ENCODE measurements at regions not wholly inside any gene's neighbourhood (a gene's known extent, or its start where the extent isn't known, plus 50 kb on each side); places are given as distances from the start of the nearest gene placed in this dataset.

DNA sequence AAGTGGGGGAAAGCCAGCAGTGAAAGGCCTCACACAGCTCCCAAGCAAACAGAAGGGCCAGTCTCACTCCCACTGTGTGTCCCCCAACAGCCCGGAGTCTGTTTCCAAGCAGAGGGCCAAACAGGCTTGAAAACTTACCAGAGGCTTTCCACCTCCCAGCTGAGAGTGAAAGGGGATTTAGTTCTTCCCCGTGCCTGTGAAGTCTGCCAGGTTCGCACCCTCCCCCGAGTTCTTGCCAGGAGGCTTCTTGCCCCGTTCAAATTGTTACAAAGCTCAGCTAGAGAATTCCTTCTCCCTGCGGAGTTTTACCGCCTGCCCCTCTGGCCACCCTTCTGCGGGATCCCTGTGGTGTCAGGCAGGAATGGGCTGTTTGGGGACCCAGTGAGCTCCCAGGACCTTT is 68.0 kb upstream of the WNT7A start:
- in situ Hi-C loops (cut with HindIII; ENCODE audit: low pct_unique_long_range_greater_than_20kb, low sequenced_read_pairs): no loop called here
- no peak for TF ChIP-seq JUND (IDR thresholded peaks at IDR 0.05; ENCODE audit: low read depth)
- no peak for DNase-seq (ENCODE audit: low read depth in 1 of 2, low spot score in 1 of 2)

DNA sequence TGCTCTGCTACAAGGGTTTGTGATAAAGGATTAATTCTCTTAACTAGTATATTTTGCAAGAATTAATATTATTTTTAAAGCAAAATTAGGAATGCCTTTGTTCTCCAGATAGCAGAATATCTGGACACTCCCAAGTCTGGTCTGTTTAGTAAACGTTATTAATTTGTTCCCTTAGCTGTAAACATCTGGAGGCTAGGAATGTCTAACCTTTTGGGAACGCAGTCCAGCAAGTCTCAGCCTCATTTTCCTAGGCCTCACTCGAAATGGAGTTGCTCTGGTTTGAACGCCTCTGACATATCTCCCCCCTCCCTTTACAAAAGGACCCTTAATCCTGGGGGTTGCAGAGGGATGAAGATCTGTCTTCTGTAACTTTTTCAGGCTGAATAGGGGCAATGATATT is 59.3 kb upstream of the WNT7A start:
- no peak for TF ChIP-seq JUND (IDR thresholded peaks at IDR 0.05; ENCODE audit: low read depth)
- in situ Hi-C loops (cut with HindIII; ENCODE audit: low pct_unique_long_range_greater_than_20kb, low sequenced_read_pairs): no loop called here
- no peak for DNase-seq (ENCODE audit: low read depth in 1 of 2, low spot score in 1 of 2)

GRCh38 chr3:13937131-13937530 is 57.3 kb upstream of the WNT7A start:
- DNase-seq (ENCODE audit: low read depth in 1 of 2, low spot score in 1 of 2): no peak
- TF ChIP-seq JUND (IDR thresholded peaks at IDR 0.05; ENCODE audit: low read depth): no peak
- in situ Hi-C loops (cut with HindIII; ENCODE audit: low pct_unique_long_range_greater_than_20kb, low sequenced_read_pairs): no loop called here

DNA sequence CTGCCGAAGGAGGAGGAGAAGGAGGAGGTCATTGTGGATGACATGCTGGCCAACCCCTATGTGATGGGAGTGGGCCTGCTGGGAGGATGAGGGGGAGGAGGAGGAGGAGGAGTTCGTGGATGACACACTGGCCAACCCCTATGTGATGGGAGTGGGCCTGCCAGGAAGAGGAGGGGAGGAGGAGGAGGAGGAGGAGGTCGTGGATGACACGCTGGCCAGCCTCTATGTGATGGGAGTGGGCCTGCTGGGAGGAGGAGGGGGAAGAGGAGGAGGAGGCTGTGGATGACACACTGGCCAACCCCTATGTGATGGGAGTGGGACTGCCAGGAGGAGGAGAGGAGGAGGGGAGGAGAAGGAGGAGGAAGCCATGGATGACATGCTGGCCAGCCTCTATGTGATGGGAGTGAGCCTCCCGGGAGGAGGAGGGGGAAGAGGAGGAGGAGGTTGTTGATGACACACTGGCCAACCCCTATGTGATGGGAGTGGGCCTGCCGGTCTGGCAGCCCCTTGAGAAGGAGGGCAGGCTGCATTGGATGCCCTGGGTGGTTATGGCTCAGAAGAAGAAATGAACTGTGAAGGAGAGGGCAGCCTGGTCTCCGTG is 55.7 kb upstream of the WNT7A start:
- no peak for DNase-seq (ENCODE audit: low read depth in 1 of 2, low spot score in 1 of 2)
- in situ Hi-C loops (cut with HindIII; ENCODE audit: low pct_unique_long_range_greater_than_20kb, low sequenced_read_pairs): no loop called here
- no peak for TF ChIP-seq JUND (IDR thresholded peaks at IDR 0.05; ENCODE audit: low read depth)

GRCh38 chr3:13934813-13935212 is 54.9 kb upstream of the WNT7A start:
- in situ Hi-C loops (cut with HindIII; ENCODE audit: low pct_unique_long_range_greater_than_20kb, low sequenced_read_pairs): no loop called here
- TF ChIP-seq JUND (IDR thresholded peaks at IDR 0.05; ENCODE audit: low read depth): no peak
- no peak for DNase-seq (ENCODE audit: low read depth in 1 of 2, low spot score in 1 of 2)

GRCh38 chr3:13934315-13934714 is 54.4 kb upstream of the WNT7A start:
- in situ Hi-C loops (cut with HindIII; ENCODE audit: low pct_unique_long_range_greater_than_20kb, low sequenced_read_pairs): no loop called here
- no peak for DNase-seq (ENCODE audit: low read depth in 1 of 2, low spot score in 1 of 2)
- TF ChIP-seq JUND (IDR thresholded peaks at IDR 0.05; ENCODE audit: low read depth): no peak

DNA sequence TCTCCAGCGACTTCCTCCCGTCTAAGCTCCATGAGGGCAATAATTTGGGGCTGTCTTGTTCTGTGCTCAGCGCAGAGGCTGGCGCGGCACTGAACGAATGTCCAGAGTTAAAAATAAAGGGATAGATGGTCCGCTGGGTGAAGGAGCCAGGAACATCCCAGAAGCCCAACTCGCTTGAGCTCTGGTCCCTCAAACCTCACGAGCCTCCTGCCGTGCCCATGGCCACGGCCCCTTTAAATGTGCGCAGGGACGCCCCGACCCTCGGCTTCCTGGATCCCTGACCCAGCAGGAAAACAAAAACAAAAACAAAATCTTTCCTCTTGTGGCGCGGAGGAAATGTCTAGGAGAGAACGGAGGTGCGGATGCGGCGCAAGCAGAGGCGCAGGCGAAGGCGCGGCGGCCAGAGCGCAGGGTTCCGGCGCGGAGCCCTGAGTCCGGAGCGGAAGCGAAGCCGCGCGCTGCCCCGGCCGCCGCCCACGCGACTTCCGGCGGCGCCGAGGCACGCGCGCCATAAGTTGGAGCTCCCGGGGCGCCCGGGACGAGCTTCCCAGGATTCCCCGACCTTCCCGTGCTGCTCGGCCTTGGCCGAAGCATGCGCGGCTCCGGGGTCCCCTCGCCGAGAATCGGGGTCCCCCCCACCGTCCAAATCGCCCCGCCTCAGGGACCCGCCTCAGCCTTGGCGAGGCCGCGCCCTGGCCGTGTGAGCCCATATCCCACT is 52.9 kb upstream of the WNT7A start:
- no peak for TF ChIP-seq JUND (IDR thresholded peaks at IDR 0.05; ENCODE audit: low read depth)
- in situ Hi-C loops (cut with HindIII; ENCODE audit: low pct_unique_long_range_greater_than_20kb, low sequenced_read_pairs): no loop called here
- DNase-seq (ENCODE audit: low read depth in 1 of 2, low spot score in 1 of 2): no peak

- in situ Hi-C loops (cut with HindIII; ENCODE audit: low pct_unique_long_range_greater_than_20kb, low sequenced_read_pairs): no loop called here
- TF ChIP-seq JUND (IDR thresholded peaks at IDR 0.05; ENCODE audit: low read depth): no peak
- DNase-seq (ENCODE audit: low read depth in 1 of 2, low spot score in 1 of 2): no peak
Observed at GRCh38 chr3:13931172-13931571, 51.3 kb upstream of the WNT7A start.

Measured in T47D (cell line).